NOMO-1 (cell line): ENCODE measurements at regions not wholly inside any gene's neighbourhood (a gene's known extent, or its start where the extent isn't known, plus 50 kb on each side); places are given as distances from the start of the nearest gene placed in this dataset.
"Not testable (repeated sequence)": the region's sequence is repeated elsewhere in the genome, so short reads cannot be mapped to it uniquely, and the experiment has no call there.

Experiments used
- DNase-seq, 2 experiments: peaks; one replicate each; lab custom pipeline; 2025; ENCODE audit not compliant: unreplicated experiment in 2 of 2; lab: John Stamatoyannopoulos, UW

GRCh38 chr7:16933296-16934279 lies 51.8 kb upstream of the AGR3 start:
- peak; percentile 93 to 94 for DNase-seq

GRCh38 chr7:16934722-16935340 lies 53.0 kb upstream of the AGR3 start:
- DNase-seq, result peak in 1 of 2 experiments; percentile 7

- no peak for DNase-seq
Measured at GRCh38 chr7:16935341-16935735, 53.6 kb upstream of the AGR3 start.

- DNase-seq, result no peak
Measured at GRCh38 chr7:16936626-16937422, 55.0 kb upstream of the AGR3 start.

GRCh38 chr7:16939161-16939560 lies 57.4 kb upstream of the AGR3 start:
- no peak for DNase-seq

GRCh38 chr7:16940776-16941175 lies 59.0 kb upstream of the AGR3 start:
- DNase-seq, result peak in 1 of 2 experiments; percentile 19

GRCh38 chr7:16942929-16943509 lies 61.2 kb upstream of the AGR3 start:
- no peak for DNase-seq

- DNase-seq, result peak in 1 of 2 experiments; percentile 10
Measured at GRCh38 chr7:16944936-16945335, 63.2 kb upstream of the AGR3 start.

- DNase-seq, result no peak
Measured at GRCh38 chr7:16945372-16945771, 63.6 kb upstream of the AGR3 start.

GRCh38 chr7:16948110-16948509 lies 66.3 kb upstream of the AGR3 start:
- not testable (repeated sequence) for DNase-seq

- DNase-seq, result no peak
Measured at GRCh38 chr7:16951483-16952080, 69.8 kb upstream of the AGR3 start.

GRCh38 chr7:16954321-16954720 lies 72.5 kb upstream of the AGR3 start:
- DNase-seq, result no peak

GRCh38 chr7:16958724-16959123 lies 76.9 kb upstream of the AGR3 start:
- no peak for DNase-seq

GRCh38 chr7:16960337-16960965 lies 78.7 kb upstream of the AGR3 start:
- no peak for DNase-seq

- DNase-seq, result no peak
Measured at GRCh38 chr7:16961641-16962040, 79.9 kb upstream of the AGR3 start.

GRCh38 chr7:16963044-16963443 lies 81.3 kb upstream of the AGR3 start:
- no peak for DNase-seq

GRCh38 chr7:16965697-16966096 lies 83.9 kb upstream of the AGR3 start:
- DNase-seq, result not testable (repeated sequence)

- no peak for DNase-seq
Measured at GRCh38 chr7:16967300-16967811, 85.6 kb upstream of the AGR3 start.

- no peak for DNase-seq
Measured at GRCh38 chr7:16970732-16971482, 89.1 kb upstream of the AGR3 start.
